ENCODE measurements at regions not wholly inside any gene's neighbourhood (a gene's known extent, or its start where the extent isn't known, plus 50 kb on each side); places are given as distances from the start of the nearest gene placed in this dataset.
"Not testable (repeated sequence)": the region's sequence is repeated elsewhere in the genome, so short reads cannot be mapped to it uniquely, and the experiment has no call there.

- H3K9me3 Mint-ChIP-seq, H3K4me1 Mint-ChIP-seq, H3K36me3 Mint-ChIP-seq, H3K4me3 Mint-ChIP-seq, H3K27ac Mint-ChIP-seq, H3K27me3 Mint-ChIP-seq: not testable (repeated sequence)
Measured at GRCh38 chr14:105615986-105616801, 89.8 kb downstream of the TMEM121 start.

GRCh38 chr14:105616802-105617192, 90.4 kb downstream of the TMEM121 start:
- Mint-ChIP-seq H3K4me1 (no peaks in the 10 kb centered on the region), H3K9me3 (no peaks in the 10 kb centered on the region), H3K27me3 (peaks cover 1% of the 10 kb centered on the region), H3K4me3 (no peak overlapping the region), H3K36me3 (no peaks in the 10 kb centered on the region), H3K27ac (no peak overlapping the region)

GRCh38 chr14:105617201-105617777, 90.9 kb downstream of the TMEM121 start:
- H3K4me3 Mint-ChIP-seq = no peak overlapping the region
- H3K36me3 Mint-ChIP-seq = no peaks in the 10 kb centered on the region
- no peaks in the 10 kb centered on the region for H3K9me3 Mint-ChIP-seq
- peaks cover 1% of the 10 kb centered on the region for H3K27me3 Mint-ChIP-seq
- H3K27ac Mint-ChIP-seq = no peak overlapping the region
- no peaks in the 10 kb centered on the region for H3K4me1 Mint-ChIP-seq

- H3K9me3 Mint-ChIP-seq, H3K27me3 Mint-ChIP-seq, H3K4me3 Mint-ChIP-seq, H3K4me1 Mint-ChIP-seq, H3K27ac Mint-ChIP-seq, H3K36me3 Mint-ChIP-seq: not testable (repeated sequence)
Measured at GRCh38 chr14:105617805-105618204, 91.4 kb downstream of the TMEM121 start.

GRCh38 chr14:105619324-105619723, 92.9 kb downstream of the TMEM121 start:
- not testable (repeated sequence) for H3K4me3 Mint-ChIP-seq, H3K4me1 Mint-ChIP-seq, H3K27ac Mint-ChIP-seq, H3K27me3 Mint-ChIP-seq, H3K36me3 Mint-ChIP-seq, H3K9me3 Mint-ChIP-seq

GRCh38 chr14:105620178-105620864, 93.9 kb downstream of the TMEM121 start:
- H3K4me1 Mint-ChIP-seq, H3K27ac Mint-ChIP-seq, H3K9me3 Mint-ChIP-seq, H3K27me3 Mint-ChIP-seq, H3K4me3 Mint-ChIP-seq, H3K36me3 Mint-ChIP-seq: not testable (repeated sequence)

GRCh38 chr14:105620865-105621471, 94.6 kb downstream of the TMEM121 start:
- H3K4me3 Mint-ChIP-seq, H3K27ac Mint-ChIP-seq, H3K9me3 Mint-ChIP-seq, H3K27me3 Mint-ChIP-seq, H3K36me3 Mint-ChIP-seq, H3K4me1 Mint-ChIP-seq: not testable (repeated sequence)

GRCh38 chr14:105621479-105622328, 95.3 kb downstream of the TMEM121 start:
- not testable (repeated sequence) for H3K36me3 Mint-ChIP-seq, H3K4me3 Mint-ChIP-seq, H3K4me1 Mint-ChIP-seq, H3K27me3 Mint-ChIP-seq, H3K27ac Mint-ChIP-seq, H3K9me3 Mint-ChIP-seq

GRCh38 chr14:105622329-105622955, 96.1 kb downstream of the TMEM121 start:
- no peaks in the 10 kb centered on the region for H3K4me1 Mint-ChIP-seq
- H3K27ac Mint-ChIP-seq = no peak overlapping the region

GRCh38 chr14:105623178-105623577, 96.8 kb downstream of the TMEM121 start:
- H3K27ac Mint-ChIP-seq, H3K27me3 Mint-ChIP-seq, H3K4me3 Mint-ChIP-seq, H3K4me1 Mint-ChIP-seq, H3K9me3 Mint-ChIP-seq, H3K36me3 Mint-ChIP-seq: not testable (repeated sequence)

More at GRCh38 chr14:105622329-105622955, 96.1 kb downstream of the TMEM121 start:
- no peaks in the 10 kb centered on the region for H3K36me3 Mint-ChIP-seq
- no peak overlapping the region for H3K4me3 Mint-ChIP-seq
- H3K27me3 Mint-ChIP-seq = no peaks in the 10 kb centered on the region
- no peaks in the 10 kb centered on the region for H3K9me3 Mint-ChIP-seq

GRCh38 chr14:105624346-105624745, 98.0 kb downstream of the TMEM121 start:
- H3K27me3 Mint-ChIP-seq, H3K36me3 Mint-ChIP-seq, H3K9me3 Mint-ChIP-seq, H3K4me3 Mint-ChIP-seq, H3K27ac Mint-ChIP-seq, H3K4me1 Mint-ChIP-seq: not testable (repeated sequence)

GRCh38 chr14:105624749-105625434, 98.5 kb downstream of the TMEM121 start:
- not testable (repeated sequence) for H3K27ac Mint-ChIP-seq, H3K36me3 Mint-ChIP-seq, H3K4me1 Mint-ChIP-seq, H3K9me3 Mint-ChIP-seq, H3K27me3 Mint-ChIP-seq, H3K4me3 Mint-ChIP-seq

GRCh38 chr14:105625448-105625847, 99.1 kb downstream of the TMEM121 start:
- not testable (repeated sequence) for H3K9me3 Mint-ChIP-seq, H3K27me3 Mint-ChIP-seq, H3K36me3 Mint-ChIP-seq, H3K4me1 Mint-ChIP-seq, H3K27ac Mint-ChIP-seq, H3K4me3 Mint-ChIP-seq

GRCh38 chr14:105626111-105626510, 99.7 kb downstream of the TMEM121 start:
- not testable (repeated sequence) for H3K27me3 Mint-ChIP-seq, H3K4me1 Mint-ChIP-seq, H3K27ac Mint-ChIP-seq, H3K9me3 Mint-ChIP-seq, H3K4me3 Mint-ChIP-seq, H3K36me3 Mint-ChIP-seq

- not testable (repeated sequence) for H3K36me3 Mint-ChIP-seq, H3K4me3 Mint-ChIP-seq, H3K27me3 Mint-ChIP-seq, H3K27ac Mint-ChIP-seq, H3K4me1 Mint-ChIP-seq, H3K9me3 Mint-ChIP-seq
Measured at GRCh38 chr14:105626651-105627050, 100.3 kb downstream of the TMEM121 start.

Measured in activated naive CD4-positive, alpha-beta T cell treated with anti-CD3 and anti-CD28 coated beads, Interleukin-2, amount 50 U/mL, for 24 hours (primary cell).